Activated T-helper 1 cell treated with anti-CD3 and anti-CD28 coated beads, Interleukin-12 subunit alpha, Interleukin-12 subunit beta, Interleukin-2, Interleukin-4 antibody, amounts not matched to agents 30 ng/mL and 10 ng/mL and 1 ng/mL, durations not matched to agents 14 hours and 24 hours and 36 hours (primary cell): ENCODE measurements at regions not wholly inside any gene's neighbourhood (a gene's known extent, or its start where the extent isn't known, plus 50 kb on each side); places are given as distances from the start of the nearest gene placed in this dataset.

Source experiments
- DNase-seq: peaks from one replicate; pipeline ENCODE4 v3.0.0; 2021; ENCODE audit warnings: low spot score
- H3K27ac Mint-ChIP-seq: one replicate; pipeline ENCODE4 v1.8.0; 2021; ENCODE audit warnings: mild to moderate bottlenecking, mixed read lengths
- H3K27me3 Mint-ChIP-seq: one replicate; pipeline ENCODE4 v1.8.0; 2022; ENCODE audit warnings: mild to moderate bottlenecking, moderate library complexity, mixed read lengths; ENCODE audit not compliant: insufficient read depth
- H3K36me3 Mint-ChIP-seq: one replicate; pipeline ENCODE4 v1.8.0; 2021; ENCODE audit warnings: low read depth, mixed read lengths
- H3K4me1 Mint-ChIP-seq: one replicate; pipeline ENCODE4 v1.8.0; 2021; ENCODE audit warnings: low read depth, mixed read lengths
- H3K4me3 Mint-ChIP-seq: one replicate; pipeline ENCODE4 v1.8.0; 2021; ENCODE audit warnings: mild to moderate bottlenecking, moderate library complexity, mixed read lengths
- H3K9me3 Mint-ChIP-seq: one replicate; pipeline ENCODE4 v1.8.0; 2021; ENCODE audit warnings: mixed read lengths
- intact Hi-C: fragments of 100-400 bp; cut with micrococcal nuclease; formaldehyde crosslinking; loops from one replicate; pipeline ENCODE4 v1.15.1; 2024

DNA sequence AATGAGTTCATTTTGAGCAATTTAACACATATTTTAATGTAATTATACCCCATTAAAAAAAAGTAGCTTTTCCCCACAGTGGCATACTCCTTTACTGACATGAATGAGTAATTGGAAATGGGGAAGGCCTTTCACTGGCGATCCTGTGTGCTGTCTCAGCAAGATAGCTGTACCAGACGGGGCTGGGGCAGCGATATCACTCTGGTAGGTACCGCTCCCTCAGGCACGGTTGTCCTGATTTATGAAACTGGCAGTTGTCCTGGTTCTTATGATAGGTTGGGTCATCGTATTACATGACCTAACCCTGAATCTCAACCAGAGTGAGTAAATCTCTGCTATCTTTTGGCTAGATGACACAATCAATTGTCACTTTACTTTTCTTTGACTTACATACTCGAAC, 355.0 kb upstream of the MAP3K7 start:
- Mint-ChIP-seq H3K27me3 (no peaks in the 10 kb centered on the region), H3K4me1 (peaks cover 9% of the 10 kb centered on the region), H3K36me3 (no peaks in the 10 kb centered on the region), H3K27ac (no peak overlapping the region), H3K9me3 (no peaks in the 10 kb centered on the region), H3K4me3 (no peak overlapping the region)
- no peak for DNase-seq
- intact Hi-C loops = no loop called here

- H3K27ac Mint-ChIP-seq = no peak overlapping the region
- DNase-seq = no peak
Observed at GRCh38 chr6:90940812-90941481, 354.1 kb upstream of the MAP3K7 start.

GRCh38 chr6:90939906-90940305, 353.0 kb upstream of the MAP3K7 start:
- H3K9me3 Mint-ChIP-seq = no peaks in the 10 kb centered on the region
- intact Hi-C loops = no loop called here
- no peaks in the 10 kb centered on the region for H3K36me3 Mint-ChIP-seq
- DNase-seq = no peak
- H3K27me3 Mint-ChIP-seq = peaks cover 4% of the 10 kb centered on the region
- H3K4me3 Mint-ChIP-seq = no peak overlapping the region
- H3K27ac Mint-ChIP-seq = no peak overlapping the region
- peaks cover 9% of the 10 kb centered on the region for H3K4me1 Mint-ChIP-seq

More at GRCh38 chr6:90940812-90941481, 354.1 kb upstream of the MAP3K7 start:
- intact Hi-C loops = no loop called here
- H3K4me1 Mint-ChIP-seq = peaks cover 9% of the 10 kb centered on the region
- no peaks in the 10 kb centered on the region for H3K27me3 Mint-ChIP-seq
- H3K36me3 Mint-ChIP-seq = no peaks in the 10 kb centered on the region
- H3K9me3 Mint-ChIP-seq = no peaks in the 10 kb centered on the region
- no peak overlapping the region for H3K4me3 Mint-ChIP-seq

GRCh38 chr6:90938122-90938521, 351.2 kb upstream of the MAP3K7 start:
- intact Hi-C loops = no loop called here
- no peak overlapping the region for H3K4me3 Mint-ChIP-seq
- H3K36me3 Mint-ChIP-seq = no peaks in the 10 kb centered on the region
- no peak overlapping the region for H3K27ac Mint-ChIP-seq
- peaks cover 9% of the 10 kb centered on the region for H3K4me1 Mint-ChIP-seq
- H3K9me3 Mint-ChIP-seq = no peaks in the 10 kb centered on the region
- H3K27me3 Mint-ChIP-seq = peaks cover 8% of the 10 kb centered on the region
- no peak for DNase-seq

DNA sequence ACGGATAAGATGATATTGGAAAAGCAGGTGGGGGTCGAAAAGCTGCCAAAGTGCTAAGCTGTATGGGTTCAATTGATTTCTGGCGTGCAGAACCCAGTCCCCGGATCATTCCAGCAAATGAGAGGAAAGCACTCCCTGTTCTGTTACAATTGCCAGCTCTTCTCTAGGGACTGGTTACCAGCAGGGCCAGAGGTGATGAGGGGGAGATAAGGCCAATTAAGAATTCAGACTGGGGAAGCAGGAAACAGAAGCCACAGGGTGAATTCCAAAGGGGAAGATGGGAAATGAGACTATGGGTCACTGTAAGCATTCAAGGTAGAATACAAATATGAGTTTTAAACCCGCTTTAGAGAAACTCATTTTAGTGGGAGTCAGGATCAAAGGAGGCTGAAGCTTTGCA, 349.4 kb upstream of the MAP3K7 start:
- H3K9me3 Mint-ChIP-seq = no peaks in the 10 kb centered on the region
- no peak for DNase-seq
- peaks cover 8% of the 10 kb centered on the region for H3K27me3 Mint-ChIP-seq
- intact Hi-C loops = no loop called here
- H3K4me3 Mint-ChIP-seq = no peak overlapping the region
- no peak overlapping the region for H3K27ac Mint-ChIP-seq
- peaks cover 8% of the 10 kb centered on the region for H3K4me1 Mint-ChIP-seq
- H3K36me3 Mint-ChIP-seq = no peaks in the 10 kb centered on the region

- Mint-ChIP-seq H3K4me3 (no peak overlapping the region), H3K9me3 (no peaks in the 10 kb centered on the region), H3K27me3 (peaks cover 10% of the 10 kb centered on the region), H3K27ac (no peak overlapping the region), H3K36me3 (no peaks in the 10 kb centered on the region), H3K4me1 (no peaks in the 10 kb centered on the region)
- intact Hi-C loops = no loop called here
- DNase-seq = no peak
Observed at GRCh38 chr6:90934966-90935365, 348.1 kb upstream of the MAP3K7 start.

DNA sequence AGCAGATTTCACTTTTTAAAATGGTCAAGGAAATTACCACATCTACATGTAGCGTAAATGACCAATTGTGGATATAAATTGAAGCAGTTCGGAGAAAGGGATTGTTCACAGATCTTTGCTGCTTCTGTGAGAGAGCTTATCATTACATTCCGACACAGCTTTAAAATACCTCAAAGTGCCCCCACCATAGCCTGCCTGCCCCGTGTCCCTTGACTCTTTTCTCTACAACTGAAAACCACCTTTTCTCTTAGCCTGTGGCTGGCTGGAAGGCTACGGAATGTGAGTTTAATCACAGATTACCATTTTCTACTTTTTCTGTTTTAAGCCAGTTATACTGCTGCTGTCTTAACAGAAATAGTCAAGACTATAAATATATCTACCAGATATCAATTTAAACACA, 347.2 kb upstream of the MAP3K7 start:
- Mint-ChIP-seq H3K4me3 (no peak overlapping the region), H3K36me3 (no peaks in the 10 kb centered on the region), H3K4me1 (no peaks in the 10 kb centered on the region), H3K9me3 (no peaks in the 10 kb centered on the region), H3K27ac (no peak overlapping the region), H3K27me3 (peaks cover 10% of the 10 kb centered on the region)
- intact Hi-C loops = no loop called here
- DNase-seq = no peak

DNA sequence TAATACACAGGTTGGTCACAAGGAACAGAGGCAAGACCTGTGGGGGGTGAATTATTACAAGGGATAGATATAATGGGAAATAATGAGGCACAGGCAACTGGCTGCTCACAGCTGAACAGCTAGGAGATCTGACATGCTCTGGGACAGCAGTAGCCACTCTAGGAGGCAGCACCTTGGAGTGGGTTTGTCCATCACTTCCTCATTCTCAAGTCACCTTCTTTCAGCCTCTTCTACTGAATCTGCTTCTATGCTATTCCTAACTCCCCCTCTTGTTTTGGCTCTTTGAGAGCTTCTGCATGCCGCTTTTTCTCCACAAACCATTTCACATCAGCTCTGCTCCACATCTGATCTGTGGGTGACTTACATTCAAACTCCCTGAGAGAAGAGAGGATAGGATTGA, 345.5 kb upstream of the MAP3K7 start:
- Mint-ChIP-seq H3K27ac (no peak overlapping the region), H3K27me3 (peaks cover 12% of the 10 kb centered on the region), H3K36me3 (no peaks in the 10 kb centered on the region), H3K4me1 (no peaks in the 10 kb centered on the region), H3K9me3 (no peaks in the 10 kb centered on the region), H3K4me3 (no peak overlapping the region)
- intact Hi-C loops = no loop called here
- no peak for DNase-seq

- H3K27me3 Mint-ChIP-seq = peaks cover 13% of the 10 kb centered on the region
- H3K4me1 Mint-ChIP-seq = no peaks in the 10 kb centered on the region
- no peaks in the 10 kb centered on the region for H3K36me3 Mint-ChIP-seq
- intact Hi-C loops = no loop called here
- no peak for DNase-seq
- no peaks in the 10 kb centered on the region for H3K9me3 Mint-ChIP-seq
- no peak overlapping the region for H3K4me3 Mint-ChIP-seq
- H3K27ac Mint-ChIP-seq = no peak overlapping the region
Observed at GRCh38 chr6:90928051-90928450, 341.2 kb upstream of the MAP3K7 start.

DNA sequence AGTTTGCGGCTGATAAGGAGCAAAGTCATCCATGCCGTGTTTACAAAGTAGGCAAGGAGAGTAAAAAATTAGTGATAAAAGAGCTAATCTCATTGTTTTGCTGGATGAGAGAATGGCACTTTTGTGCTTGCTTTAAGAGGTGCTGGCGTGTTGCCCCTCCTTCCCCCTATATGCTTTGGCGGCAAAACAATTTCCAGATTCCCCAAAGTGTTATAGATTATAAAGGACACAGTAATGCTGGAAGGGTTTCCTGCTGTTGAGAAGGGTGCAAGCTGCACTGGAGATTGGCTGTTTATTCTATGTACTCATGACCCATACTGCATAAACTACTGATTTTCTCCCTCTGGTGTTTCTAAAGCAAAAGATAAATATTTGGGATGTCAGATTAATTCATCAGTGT, 338.9 kb upstream of the MAP3K7 start:
- no peak overlapping the region for H3K27ac Mint-ChIP-seq
- no peaks in the 10 kb centered on the region for H3K4me1 Mint-ChIP-seq
- intact Hi-C loops = no loop called here
- no peaks in the 10 kb centered on the region for H3K9me3 Mint-ChIP-seq
- H3K4me3 Mint-ChIP-seq = no peak overlapping the region
- H3K36me3 Mint-ChIP-seq = no peaks in the 10 kb centered on the region
- H3K27me3 Mint-ChIP-seq = peaks cover 17% of the 10 kb centered on the region
- DNase-seq = no peak

DNA sequence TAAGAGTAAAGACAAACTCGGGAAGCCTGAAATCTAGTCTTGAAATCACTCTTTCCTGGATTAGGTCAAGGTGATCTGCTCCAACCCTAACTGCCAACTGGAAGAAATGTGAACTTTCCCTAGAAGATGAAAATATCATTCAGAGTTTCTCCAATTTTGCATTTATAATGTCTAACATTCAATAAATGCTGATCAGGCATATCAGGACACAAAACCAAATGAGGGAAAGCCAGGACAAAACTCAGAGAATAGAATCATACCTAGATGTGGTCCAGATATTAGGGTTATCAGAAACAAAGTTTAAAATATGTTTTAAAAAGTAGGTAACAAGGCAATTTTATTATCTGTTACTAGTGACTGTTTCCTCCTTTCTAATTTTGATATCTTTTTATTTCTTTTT, 335.5 kb upstream of the MAP3K7 start:
- DNase-seq = no peak
- Mint-ChIP-seq H3K9me3 (no peaks in the 10 kb centered on the region), H3K27me3 (peaks cover 22% of the 10 kb centered on the region), H3K4me1 (no peaks in the 10 kb centered on the region), H3K36me3 (no peaks in the 10 kb centered on the region), H3K4me3 (no peak overlapping the region), H3K27ac (no peak overlapping the region)
- intact Hi-C loops = no loop called here

- H3K27ac Mint-ChIP-seq = no peak overlapping the region
- no peak for DNase-seq
- intact Hi-C loops = no loop called here
- H3K27me3 Mint-ChIP-seq = peaks cover 14% of the 10 kb centered on the region
- H3K4me1 Mint-ChIP-seq = no peaks in the 10 kb centered on the region
- no peaks in the 10 kb centered on the region for H3K9me3 Mint-ChIP-seq
- no peak overlapping the region for H3K4me3 Mint-ChIP-seq
- no peaks in the 10 kb centered on the region for H3K36me3 Mint-ChIP-seq
Observed at GRCh38 chr6:90918361-90918760, 331.5 kb upstream of the MAP3K7 start.

DNA sequence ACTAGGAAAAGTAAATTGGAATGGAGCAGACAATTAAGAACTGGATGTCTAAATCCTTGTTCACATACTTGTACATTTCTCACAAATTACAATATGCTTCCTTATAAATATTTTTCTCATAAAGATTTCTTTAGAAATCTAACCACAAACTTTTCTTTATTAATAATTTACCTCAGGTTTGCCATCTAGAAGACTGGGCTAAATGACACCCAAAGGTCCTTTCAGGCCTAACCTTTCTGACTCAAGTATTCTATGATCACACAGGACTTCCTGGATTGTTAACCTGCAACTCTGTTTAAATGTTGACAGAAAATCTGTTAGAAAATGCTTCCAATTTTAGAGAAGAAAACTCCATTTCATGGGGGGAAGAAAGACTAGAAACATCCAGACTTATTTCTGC, 330.5 kb upstream of the MAP3K7 start:
- no peaks in the 10 kb centered on the region for H3K9me3 Mint-ChIP-seq
- peaks cover 12% of the 10 kb centered on the region for H3K27me3 Mint-ChIP-seq
- no peak overlapping the region for H3K27ac Mint-ChIP-seq
- no peak for DNase-seq
- no peaks in the 10 kb centered on the region for H3K36me3 Mint-ChIP-seq
- intact Hi-C loops = no loop called here
- H3K4me1 Mint-ChIP-seq = no peaks in the 10 kb centered on the region
- H3K4me3 Mint-ChIP-seq = no peak overlapping the region

DNA sequence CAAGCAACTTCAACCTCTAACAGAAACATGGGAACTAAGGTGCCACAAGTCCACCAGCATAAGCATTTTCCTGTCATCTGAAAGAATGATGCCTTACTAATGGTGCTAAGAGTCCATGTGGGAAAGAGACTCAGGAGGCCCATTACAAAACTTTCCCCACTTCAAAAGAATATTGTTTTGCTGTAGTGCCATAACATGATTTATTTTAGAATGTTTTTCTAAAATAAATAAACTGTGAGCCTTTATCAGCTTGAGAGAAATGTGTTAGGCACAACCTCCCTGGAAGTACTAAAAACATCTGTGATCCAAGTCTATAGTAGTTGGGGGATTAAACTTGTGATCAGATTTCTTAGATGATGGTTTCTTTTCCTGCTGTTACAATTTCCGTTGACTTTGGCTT, 330.1 kb upstream of the MAP3K7 start:
- intact Hi-C loops = no loop called here
- Mint-ChIP-seq H3K4me3 (no peak overlapping the region), H3K9me3 (no peaks in the 10 kb centered on the region), H3K36me3 (no peaks in the 10 kb centered on the region), H3K4me1 (no peaks in the 10 kb centered on the region), H3K27ac (no peak overlapping the region), H3K27me3 (peaks cover 10% of the 10 kb centered on the region)
- no peak for DNase-seq
